Endothelial cell of hepatic sinusoid (primary cell): ENCODE measurements at regions not wholly inside any gene's neighbourhood (a gene's known extent, or its start where the extent isn't known, plus 50 kb on each side); places are given as distances from the start of the nearest gene placed in this dataset.

Experiments used
- in situ Hi-C: cut with HindIII; loops from 2 replicates; pipeline ENCODE4 v1.10.0; 2017; ENCODE audit warnings: low sequenced_read_pairs

DNA sequence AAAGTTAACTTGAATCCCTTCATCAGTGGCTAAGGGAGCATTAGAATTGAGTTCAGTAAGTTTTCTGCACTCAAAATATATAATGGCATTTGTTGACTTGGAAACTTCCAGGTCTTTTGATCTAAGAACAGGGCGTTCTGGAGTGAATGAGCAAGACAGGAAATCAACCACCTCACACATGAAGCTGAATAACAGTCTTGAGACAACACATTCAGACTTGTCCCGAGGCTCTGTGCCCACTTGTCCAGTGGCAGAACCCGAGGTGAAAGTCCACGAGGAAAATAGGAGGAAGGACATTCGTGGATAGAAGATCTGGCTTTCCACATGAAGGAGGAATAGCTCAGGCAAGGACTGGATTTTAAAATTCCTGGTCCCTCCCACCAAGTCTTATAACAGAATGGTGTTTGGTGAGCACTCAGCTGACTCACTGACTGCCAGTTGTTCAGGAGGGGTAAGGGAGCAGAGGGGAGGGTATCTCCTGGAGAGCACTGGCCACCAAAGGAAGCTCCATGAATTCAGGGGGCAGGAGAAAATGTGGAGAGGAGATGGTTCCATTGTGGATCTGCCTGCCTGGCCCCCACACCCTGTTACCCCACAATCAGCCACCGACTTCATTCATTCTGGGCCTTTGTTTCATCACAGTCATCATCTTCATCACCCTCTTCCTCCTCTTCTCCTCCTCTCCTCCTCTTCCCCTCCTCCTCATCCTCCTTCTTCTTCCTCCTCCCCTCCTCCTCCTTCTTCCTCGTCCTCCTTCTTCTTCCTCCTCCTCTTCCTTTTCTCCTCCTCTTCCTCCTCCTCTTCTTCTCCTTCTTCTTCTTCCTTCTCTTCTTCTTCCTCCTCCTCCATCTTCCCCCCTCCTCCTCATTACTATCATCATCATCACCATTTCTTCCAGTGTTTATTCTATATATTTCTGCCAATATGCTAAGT is 620.1 kb downstream of the MED13L start:
- in situ Hi-C loops, result loop anchor here (5.0 kb wide), 1 partner anchor 45 kb away; no protein-coding TSS in a partner anchor

DNA sequence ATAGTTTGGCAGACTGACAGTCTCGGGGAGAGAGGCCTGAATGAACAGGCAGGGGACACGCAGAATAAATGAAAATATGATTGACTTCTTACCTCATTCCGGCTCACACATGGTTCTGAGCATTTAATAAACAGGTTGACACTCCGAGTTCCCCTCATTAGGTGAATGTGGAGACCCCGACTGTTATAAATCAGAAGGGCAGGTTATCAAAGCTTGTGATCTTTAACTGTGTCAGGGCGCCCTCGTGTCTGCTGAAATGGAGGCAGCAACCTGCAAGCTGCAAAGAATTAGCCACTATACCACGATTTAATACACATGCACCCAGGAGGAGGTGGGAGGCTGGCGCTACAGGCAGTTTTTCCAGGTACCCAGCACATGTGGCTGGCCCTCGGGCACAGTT is 627.5 kb downstream of the MED13L start:
- in situ Hi-C loops, result no loop called here

DNA sequence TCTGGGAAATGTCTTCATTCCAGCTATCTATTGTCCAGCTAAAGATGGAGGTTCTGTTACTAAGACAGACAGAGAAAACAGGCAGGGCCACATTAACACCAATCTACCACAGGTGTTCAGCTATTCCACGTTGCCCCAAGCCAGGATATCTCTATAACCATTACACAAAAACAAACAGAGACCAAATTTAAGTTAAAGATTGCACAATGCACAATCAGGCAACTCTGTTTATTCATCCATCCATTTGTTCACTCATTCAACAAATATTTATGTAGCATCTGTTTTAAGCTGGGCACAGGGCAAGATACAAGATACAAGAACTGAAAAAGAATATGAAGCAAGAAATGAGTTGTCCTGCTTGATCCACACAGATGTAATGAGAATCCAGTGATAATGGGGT is 629.0 kb downstream of the MED13L start:
- in situ Hi-C loops, result no loop called here

DNA sequence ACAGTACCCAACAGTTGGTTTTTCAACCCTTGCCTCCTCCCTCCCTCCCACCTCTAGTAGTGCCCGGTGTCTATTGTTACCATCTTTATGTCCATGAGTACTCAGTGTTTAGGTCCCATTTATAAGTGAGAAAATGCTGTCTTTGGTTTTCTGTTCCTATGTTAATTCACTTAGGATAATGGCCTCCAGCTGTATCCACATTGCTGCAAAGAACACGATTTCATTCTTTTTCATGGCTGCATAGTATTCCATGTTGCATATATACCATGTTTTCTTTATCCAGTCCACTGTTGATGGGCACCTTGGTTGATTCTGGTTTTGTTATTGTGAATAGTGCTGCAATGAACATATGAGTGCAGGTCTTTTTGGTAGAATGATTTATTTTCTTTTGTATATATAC is 631.3 kb downstream of the MED13L start:
- in situ Hi-C loops, result no loop called here

DNA sequence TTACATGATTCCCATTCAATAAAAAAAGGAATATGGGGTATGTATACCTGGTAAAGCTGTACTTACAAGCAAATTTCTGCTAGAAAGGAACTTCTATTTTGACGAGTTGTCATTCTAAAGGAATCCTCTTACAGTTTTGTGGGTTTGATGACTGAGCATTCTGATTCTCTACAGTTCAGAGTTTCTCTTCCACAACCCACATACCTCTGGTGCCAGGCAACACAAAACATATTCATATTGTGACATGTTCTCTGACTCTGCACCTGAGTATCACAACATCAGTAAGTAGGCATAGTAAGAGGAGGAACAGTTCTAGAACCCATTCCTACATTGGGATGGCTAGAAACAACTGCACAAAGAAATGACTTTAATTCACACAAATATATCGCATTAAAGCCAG is 636.6 kb downstream of the MED13L start:
- in situ Hi-C loops, result loop anchor here (5.0 kb wide), 1 partner anchor 64 kb away; no protein-coding TSS in a partner anchor

DNA sequence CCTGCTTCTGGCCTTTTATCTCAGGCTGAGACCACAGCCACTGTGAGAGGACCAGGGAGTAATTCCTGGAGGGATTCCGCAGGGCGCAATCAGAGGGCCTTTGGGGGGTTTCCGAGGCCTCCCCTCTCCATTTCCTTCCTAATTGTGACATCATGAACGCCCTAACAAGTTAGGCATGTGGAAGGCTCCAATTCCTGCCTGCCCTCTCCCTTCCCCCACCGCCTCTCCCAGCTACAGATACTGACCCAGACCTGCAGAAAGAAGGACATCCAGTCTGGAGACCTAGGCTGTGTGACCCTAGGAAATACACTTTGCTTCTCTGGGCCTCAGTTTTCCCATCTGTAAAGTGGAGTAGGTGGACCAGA is 637.9 kb downstream of the MED13L start:
- in situ Hi-C loops, result loop anchor here (5.0 kb wide), 1 partner anchor 62 kb away; no protein-coding TSS in a partner anchor

DNA sequence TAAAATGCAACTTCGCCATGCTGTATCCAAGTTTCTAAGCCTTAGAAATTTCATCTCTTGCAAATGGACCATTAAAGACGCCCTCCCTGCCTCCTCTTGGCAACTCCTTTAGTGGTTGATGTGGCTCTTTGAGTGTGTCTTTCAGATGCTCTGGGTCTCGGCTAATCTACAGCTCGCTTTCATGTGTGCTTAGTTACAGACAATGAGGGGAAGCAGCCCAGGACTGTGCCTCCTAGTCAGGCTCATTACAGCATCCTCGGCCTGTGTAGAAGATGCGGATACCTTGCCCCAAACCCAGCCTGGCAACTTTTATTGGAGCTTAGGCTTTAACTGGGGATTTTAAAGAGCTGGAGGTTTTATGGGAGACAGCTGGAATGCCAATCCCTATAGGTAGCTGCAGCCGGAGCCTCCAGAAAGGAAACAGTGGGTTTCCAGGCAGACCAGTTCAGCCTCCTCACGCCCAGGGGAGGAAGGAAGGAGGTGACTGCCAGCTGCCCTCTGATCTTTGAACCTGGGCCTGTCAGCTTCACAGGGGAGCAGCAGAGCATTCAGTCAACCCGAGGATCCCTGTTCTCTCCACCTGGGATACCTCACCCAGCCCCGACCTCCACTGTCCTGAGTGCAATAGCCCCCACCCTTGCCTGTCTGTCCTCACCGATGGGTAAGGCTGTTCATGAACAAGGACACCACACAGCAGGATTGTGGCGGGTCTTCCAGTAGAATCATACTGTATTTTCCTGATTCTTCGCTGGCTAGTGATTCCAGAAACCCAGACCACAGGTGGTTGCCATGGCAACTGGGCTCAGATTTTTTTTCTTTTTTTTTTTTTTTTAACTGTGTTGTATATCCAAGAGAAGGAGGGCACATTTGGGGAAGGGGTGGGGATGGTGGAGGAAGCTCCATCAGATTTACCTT is 638.5 kb downstream of the MED13L start:
- in situ Hi-C loops, result no loop called here

DNA sequence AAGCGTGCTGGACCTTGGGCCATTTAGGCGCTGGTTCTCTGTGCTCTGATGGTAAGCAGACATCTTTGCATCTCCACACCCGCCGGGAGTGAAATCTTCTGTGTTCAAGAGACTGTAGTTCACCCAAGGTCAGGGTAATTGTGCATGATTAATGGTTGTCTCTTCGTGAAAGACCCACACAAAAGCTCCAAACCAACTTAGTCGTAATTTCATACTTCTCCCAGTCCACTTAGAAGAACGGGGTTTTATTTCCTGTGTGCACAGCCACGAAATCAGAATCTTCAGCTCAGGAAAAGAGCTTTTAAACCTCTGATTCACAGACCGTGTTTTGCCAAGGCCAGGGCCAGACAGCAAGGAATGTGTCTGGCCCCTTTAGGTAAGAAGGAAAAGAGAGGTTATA is 640.9 kb downstream of the MED13L start:
- in situ Hi-C loops, result no loop called here

DNA sequence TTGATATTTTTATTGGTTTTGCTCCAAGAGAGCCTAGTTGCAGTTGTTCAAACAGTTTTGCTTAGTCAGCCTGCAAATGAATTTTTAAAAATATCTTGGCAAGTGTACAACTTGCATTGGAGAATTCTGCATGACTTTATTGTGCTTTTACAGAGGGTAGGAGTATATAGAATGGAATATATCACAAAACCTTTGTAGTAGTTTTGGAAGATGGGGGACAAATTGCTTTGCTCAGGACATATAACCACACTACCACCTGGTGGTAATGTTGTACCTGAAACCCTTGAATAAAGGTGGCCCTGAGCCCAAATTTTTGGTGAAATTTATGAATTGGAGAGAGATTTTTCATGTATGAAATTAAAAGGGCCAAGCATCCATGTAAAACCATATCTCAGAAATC is 645.2 kb downstream of the MED13L start:
- in situ Hi-C loops, result no loop called here

DNA sequence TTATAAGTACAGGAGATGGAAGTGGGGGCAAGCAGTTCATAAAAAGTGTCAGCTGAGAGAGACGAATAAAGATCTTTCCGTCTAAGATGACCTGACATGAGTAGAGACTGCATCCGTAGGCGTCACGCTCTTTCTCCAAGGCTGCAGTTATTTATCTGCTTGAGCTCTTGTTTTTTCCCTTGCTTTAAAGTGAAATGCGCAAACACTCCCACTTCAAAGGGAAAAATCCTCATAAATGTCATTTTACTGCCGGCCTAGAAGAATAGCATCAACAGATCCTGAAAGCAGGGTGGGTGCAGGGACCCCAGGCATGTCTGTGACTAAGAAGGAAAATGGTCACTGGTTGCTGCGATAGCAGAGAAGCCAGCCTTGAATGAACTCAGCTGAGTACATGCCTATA is 647.4 kb downstream of the MED13L start:
- in situ Hi-C loops, result no loop called here

DNA sequence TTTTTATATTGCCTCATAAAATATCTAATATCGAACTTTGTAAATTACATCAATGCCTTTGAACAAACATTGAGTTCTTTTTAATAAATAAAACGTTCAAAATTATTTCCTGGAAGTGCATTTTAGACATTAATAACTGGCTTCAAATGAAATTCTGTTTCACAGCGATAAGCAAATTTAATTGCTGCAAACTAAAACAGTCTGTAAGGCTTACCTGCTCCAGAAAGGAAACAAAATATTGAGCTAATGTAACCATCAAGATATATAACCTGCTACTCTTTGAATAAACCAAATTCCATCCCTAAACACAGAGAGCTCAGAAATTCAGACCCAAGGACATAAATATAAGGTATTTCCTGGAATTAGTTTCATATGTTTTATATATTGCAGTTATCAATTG is 651.3 kb downstream of the MED13L start:
- in situ Hi-C loops, result no loop called here

DNA sequence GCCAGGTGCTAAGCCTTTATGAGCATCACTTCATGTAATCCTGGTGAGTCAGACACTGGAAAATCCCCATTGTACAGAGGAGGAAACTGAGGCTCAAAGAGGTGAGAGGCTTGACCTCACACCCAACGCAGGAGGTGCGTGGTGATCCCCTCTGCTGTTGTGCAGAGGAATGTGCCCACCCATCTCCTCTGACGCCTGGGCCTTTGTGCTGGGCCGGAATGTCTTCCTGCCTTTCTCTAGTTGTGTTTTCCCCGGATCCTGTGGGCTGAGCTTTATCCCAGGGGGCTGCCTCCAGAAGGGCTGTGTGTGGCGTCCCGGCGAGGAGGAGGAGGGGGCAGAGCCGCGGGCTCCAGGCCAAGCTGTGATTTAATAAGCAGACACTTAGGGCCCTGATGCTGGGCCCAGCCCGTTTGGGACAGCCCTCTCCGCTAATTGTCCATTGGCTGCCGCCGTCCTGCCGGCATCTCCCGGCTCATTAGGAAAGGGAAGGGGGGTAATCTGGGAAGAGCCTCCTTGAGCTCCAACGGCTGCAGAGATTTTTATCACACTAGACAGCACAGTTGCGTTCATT is 653.6 kb downstream of the MED13L start:
- in situ Hi-C loops, result no loop called here

DNA sequence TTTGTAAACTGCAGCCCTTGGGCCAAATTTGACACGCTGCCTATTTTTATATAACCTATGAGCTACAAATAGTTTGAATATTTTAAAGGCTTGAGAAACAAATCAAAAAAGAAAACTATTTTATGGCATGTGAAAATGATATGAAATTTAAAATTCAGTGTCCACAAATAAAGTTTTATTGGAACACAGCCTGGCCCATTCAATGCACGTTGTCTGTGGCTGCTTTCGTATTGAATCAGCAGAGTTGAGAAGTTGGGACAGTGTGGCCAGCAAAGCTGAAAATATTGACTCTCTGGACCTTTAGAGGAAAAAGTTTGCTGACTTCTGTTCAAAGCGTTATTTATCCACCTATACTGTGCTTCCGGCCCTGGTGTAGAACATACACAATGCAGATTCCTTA is 654.2 kb downstream of the MED13L start:
- in situ Hi-C loops, result no loop called here

DNA sequence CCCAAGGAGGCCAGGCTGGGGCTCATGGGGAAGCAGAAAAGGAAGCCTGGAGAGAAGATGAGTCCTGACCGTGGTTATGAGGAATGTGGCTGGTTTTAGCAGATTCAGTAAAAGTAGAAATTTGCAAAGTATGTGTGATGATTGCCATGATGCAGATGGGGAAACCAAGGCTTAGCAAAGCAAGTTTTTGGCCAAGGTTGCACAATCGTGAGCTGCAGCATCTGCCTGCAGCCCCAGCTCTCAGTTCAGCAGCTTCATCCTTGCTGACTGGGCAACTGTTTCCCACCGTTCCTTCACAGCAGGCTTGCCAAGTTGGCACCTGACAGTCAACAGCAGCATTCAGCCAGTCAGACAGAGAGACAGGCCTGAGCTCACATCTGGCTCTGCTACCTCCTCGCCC is 656.7 kb downstream of the MED13L start:
- in situ Hi-C loops, result no loop called here

DNA sequence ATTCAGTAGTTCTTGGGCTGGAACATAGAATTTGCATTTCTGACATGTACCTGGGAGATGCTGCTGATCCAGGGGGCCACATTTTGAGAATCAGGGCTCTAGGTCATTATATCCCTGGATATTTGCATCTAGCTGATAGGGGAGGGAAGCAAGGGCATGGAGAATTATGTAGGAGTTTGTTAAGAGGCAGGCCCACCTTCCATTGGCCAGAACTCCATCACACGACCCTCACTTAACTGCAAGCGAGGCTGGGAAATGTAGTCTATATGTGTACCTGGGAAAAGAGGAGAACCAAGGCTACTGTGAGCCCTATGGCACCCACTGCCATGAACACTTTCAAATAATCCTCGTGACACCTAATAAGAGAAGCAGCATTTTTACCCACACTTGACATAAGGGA is 657.6 kb downstream of the MED13L start:
- in situ Hi-C loops, result no loop called here

DNA sequence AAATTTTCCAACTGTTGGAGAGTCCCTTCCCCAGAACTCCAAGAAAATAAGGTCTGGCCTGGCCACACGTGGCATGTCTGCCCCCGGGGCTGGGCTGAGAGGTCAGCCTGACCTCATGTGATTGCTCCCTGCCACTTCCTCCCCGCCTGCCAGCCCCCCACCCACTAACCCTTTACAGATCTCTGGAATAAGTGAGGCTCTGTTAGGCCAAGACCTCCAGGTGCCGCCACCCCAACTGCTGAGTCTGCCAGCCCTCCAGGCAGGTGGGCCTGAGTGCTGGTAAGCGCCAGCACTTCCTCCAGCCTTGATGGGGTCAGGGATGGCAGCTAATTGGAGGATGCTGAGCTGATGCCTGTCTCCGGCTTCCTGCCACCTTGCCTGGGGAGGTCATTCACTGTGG is 658.4 kb downstream of the MED13L start:
- in situ Hi-C loops, result no loop called here

DNA sequence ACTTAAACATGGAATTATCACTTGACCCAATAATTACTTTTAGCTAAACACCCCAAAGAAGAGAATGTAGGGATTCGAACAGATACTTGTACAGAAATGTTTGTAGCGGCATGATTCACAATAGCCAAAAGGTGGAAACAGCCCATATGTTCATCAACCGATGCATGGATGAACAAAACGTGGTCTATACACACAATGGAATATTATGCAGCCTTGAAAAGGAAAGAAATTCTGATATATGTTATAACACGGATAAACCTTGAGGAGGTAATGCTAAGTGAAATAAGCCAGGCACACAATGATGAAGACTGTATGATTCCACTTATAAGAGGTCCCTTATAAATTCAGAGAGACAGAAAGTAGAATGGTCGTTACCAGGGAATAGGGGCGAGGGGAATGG is 659.4 kb downstream of the MED13L start:
- in situ Hi-C loops, result no loop called here

DNA sequence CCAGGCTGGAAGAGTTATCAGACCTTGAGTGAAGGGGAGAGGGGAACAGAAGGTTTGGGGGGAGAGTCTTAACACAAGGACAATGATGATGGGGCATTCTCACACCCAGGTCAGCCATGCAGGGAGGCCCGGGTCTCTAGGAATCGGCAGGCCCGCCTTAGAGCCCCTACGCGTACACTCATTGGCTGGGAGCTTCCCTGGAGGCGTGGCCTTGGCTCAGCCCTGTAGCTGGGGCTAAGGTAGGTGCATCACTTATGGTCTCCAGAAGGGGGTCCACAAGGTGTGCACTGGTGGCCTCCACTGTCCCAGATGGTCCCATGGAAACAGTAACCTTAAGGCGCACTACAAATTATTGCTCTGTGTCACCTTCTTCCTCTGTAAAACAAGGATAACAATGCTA is 660.1 kb downstream of the MED13L start:
- in situ Hi-C loops, result no loop called here

DNA sequence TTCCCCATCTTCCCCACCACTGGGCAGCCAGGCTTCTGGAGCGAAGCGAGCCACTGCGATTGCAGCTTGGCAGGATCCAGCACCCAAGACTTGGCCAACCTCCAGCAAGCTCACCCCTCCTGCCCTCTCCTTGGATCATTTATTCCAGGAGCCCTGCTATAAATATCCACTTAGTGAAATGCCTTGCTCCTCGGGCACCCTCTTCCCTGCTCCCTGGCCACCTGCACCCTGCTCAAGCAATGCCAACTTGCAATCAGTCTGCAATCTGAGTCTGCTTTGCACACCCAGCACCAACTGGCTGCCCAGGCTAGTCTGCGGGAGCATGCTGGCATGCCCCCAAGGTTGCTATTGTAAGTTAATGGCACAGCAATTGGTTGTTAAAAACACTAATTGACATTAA is 666.0 kb downstream of the MED13L start:
- in situ Hi-C loops, result loop anchor here (5.0 kb wide), 1 partner anchor 46 kb away; no protein-coding TSS in a partner anchor

DNA sequence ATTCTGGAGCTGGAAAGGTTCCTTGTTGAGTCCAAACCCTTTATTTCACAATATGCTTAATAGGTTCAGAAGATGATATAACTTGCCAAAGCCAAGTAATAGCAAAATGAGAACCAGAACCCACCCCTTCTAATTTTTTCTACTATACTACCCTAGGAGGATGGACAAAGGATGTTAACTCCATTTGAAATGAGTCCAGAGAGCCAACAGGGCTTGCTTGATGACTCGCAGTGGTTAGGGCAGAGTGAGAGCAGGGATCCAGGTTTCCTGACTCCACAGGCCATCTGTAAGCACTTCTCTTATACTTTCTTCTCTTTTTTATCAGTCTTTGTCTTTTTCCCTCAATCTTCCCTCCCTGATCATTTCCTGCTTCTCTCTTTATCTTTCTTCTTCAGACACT is 668.1 kb downstream of the MED13L start:
- in situ Hi-C loops, result no loop called here

DNA sequence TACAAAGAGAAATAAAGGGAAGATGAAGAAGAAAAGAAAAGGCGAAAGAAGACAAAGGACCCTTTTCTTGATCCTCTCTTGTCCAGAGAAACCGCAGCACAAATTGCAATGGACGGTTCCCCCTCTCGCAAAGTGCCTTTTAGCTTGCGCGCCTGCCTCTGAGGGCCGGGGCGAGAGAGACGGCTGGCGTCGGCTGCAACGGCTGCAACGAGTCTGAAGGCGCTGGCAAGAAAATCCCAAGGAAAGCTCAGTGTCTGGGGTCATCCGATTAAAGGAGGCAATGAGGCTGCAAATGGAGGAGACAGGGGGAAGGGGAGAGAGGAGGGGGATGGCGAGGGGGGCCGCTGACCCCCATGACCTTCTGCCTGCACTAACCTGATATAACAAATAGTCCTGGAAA is 671.5 kb downstream of the MED13L start:
- in situ Hi-C loops, result no loop called here
